Spleen (tissue), 11 donors: ENCODE measurements at regions not wholly inside any gene's neighbourhood (a gene's known extent, or its start where the extent isn't known, plus 50 kb on each side); places are given as distances from the start of the nearest gene placed in this dataset.

Experiments
- DNase-seq: peaks from one replicate; pipeline ENCODE4 v3.0.0-alpha.2; 2020
- H3K27ac ChIP-seq, 8 donors: fragments of 200-600 bp; sonication (generic) in 7 of 8; 1 replicate in 4 of 8; 2 replicates in 4 of 8; pipeline versions ENCODE4 v1.5.0 to v1.8.0; 2016 to 2021; ENCODE audit warnings: inconsistent platforms in 4 of 8, mild to moderate bottlenecking in 4 of 8, moderate library complexity in 1 of 8
- H3K27me3 ChIP-seq, 7 donors: fragments of 200-600 bp; sonication (generic) in 6 of 7; replicated peaks in 1 of 7; 1 replicate in 4 of 7; 2 replicates in 3 of 7; pipeline versions ENCODE4 v1.5.0 to v1.8.0; 2016 to 2021; ENCODE audit warnings: inconsistent platforms in 3 of 7, mild to moderate bottlenecking in 1 of 7
- H3K36me3 ChIP-seq, 6 donors: fragments of 200-600 bp; sonication (generic) in 5 of 6; 1 replicate in 4 of 6; 2 replicates in 2 of 6; pipeline versions ENCODE4 v1.5.0 to v1.8.0; 2016 to 2021; ENCODE audit warnings: inconsistent platforms in 2 of 6
- H3K4me1 ChIP-seq, 6 donors: fragments of 200-600 bp; sonication (generic) in 5 of 6; 1 replicate in 3 of 6; 2 replicates in 3 of 6; pipeline versions ENCODE4 v1.5.0 to v1.8.0; 2016 to 2021; ENCODE audit warnings: inconsistent platforms in 3 of 6
- H3K4me3 ChIP-seq, 8 donors: fragments of 200-600 bp; sonication (generic) in 7 of 8; 1 replicate in 4 of 8; 2 replicates in 4 of 8; pipeline versions ENCODE4 v1.5.0 to v1.8.0; 2016 to 2021; ENCODE audit warnings: inconsistent platforms in 4 of 8, mild to moderate bottlenecking in 4 of 8, moderate library complexity in 2 of 8
- H3K9me3 ChIP-seq, 8 donors: fragments of 200-600 bp; sonication (generic) in 7 of 8; 1 replicate in 4 of 8; 2 replicates in 4 of 8; pipeline versions ENCODE4 v1.5.0 to v1.8.0; 2016 to 2021; ENCODE audit warnings: inconsistent platforms in 4 of 8
- CTCF ChIP-seq, 11 experiments: fragments of 200-600 bp in 7 of 11; fragments of 450-650 bp in 4 of 11; sonication (generic) in 4 of 11; IDR thresholded peaks in 8 of 11; conservative IDR thresholded peaks in 3 of 11; 1 replicate in 7 of 11; 2 replicates in 4 of 11; pipeline versions ENCODE4 v1.4.0 to v1.8.0; 2016 to 2021; ENCODE audit warnings: antibody characterized with exemption in 11 of 11, inconsistent platforms in 4 of 11, mild to moderate bottlenecking in 1 of 11
- POLR2A ChIP-seq, 3 donors: fragments of 450-650 bp; IDR thresholded peaks; one replicate each; pipeline ENCODE4 v1.5.1; 2017; ENCODE audit warnings: antibody characterized with exemption in 3 of 3, mild to moderate bottlenecking in 1 of 3
- POLR2AphosphoS5 ChIP-seq, 3 donors: sonication (generic); formaldehyde crosslinking; IDR thresholded peaks; one replicate each; pipeline ENCODE4 v1.5.1; 2017; ENCODE audit warnings: antibody characterized with exemption in 3 of 3
- WGBS, 5 donors: extraction: QIAGEN DNeasy Blood & Tissue Kit in 3 of 5; methylation state at CpG; one replicate each; pipeline versions ENCODE4 v1.1.5 to v1.1.7; 2013 to 2018; 5-methylcytosine and 5-hydroxymethylcytosine counted together
- intact Hi-C: fragments of 100-400 bp; cut with DNase I; formaldehyde crosslinking; loops from one replicate; pipeline ENCODE4 v1.15.0; 2023; ENCODE audit warnings: low total_unique reads
- donor health status: healthy with polysubstance abuse.
- donor health status: DM: no; HTN: no; CAD: no; lungs with moderate emphysema.
- donor health status: DM: no; HTN: no; CAD: no.
- donor health status: Bipolar disorder and iron deficiency.
- donor health status: healthy.
- donor health status: DM: no; HTN: no; CAD: no.
- donor health status: DM: yes; HTN: yes; CAD: no.

- Histone ChIP-seq H3K9me3 (no peaks in the 10 kb centered on the region), H3K36me3 (no peaks in the 10 kb centered on the region), H3K4me1 (no peaks in the 10 kb centered on the region), H3K27me3 (no peaks in the 10 kb centered on the region), H3K27ac (no peak overlapping the region), H3K4me3 (no peak overlapping the region)
- no peak for DNase-seq
- WGBS, 5 donors = 76 to 91% (median 88%) methylated on average over 5 of the region's 5 CpGs
- intact Hi-C loops = no loop called here
- no peak for TF ChIP-seq POLR2A (IDR thresholded peaks at IDR 0.05)
- no peak for TF ChIP-seq CTCF (IDR thresholded peaks at IDR 0.05 in 8 of 11, conservative IDR thresholded peaks at IDR 0.05 in 3 of 11)
- no peak for TF ChIP-seq POLR2AphosphoS5 (IDR thresholded peaks at IDR 0.05)
Observed at GRCh38 chr9:13735181-13735580, 455.7 kb upstream of the MPDZ start.

- Histone ChIP-seq H3K9me3 (no peaks in the 10 kb centered on the region), H3K36me3 (no peaks in the 10 kb centered on the region), H3K4me3 (no peak overlapping the region), H3K4me1 (no peaks in the 10 kb centered on the region), H3K27me3 (no peaks in the 10 kb centered on the region), H3K27ac (no peak overlapping the region)
- WGBS, 5 donors = 75 to 94% (median 80%) methylated on average over 3 of the region's 3 CpGs
- DNase-seq = no peak
- intact Hi-C loops = no loop called here
- TF ChIP-seq POLR2A (IDR thresholded peaks at IDR 0.05) = no peak
- no peak for TF ChIP-seq CTCF (IDR thresholded peaks at IDR 0.05 in 8 of 11, conservative IDR thresholded peaks at IDR 0.05 in 3 of 11)
- no peak for TF ChIP-seq POLR2AphosphoS5 (IDR thresholded peaks at IDR 0.05)
Observed at GRCh38 chr9:13734601-13735000, 455.1 kb upstream of the MPDZ start.

- H3K36me3 ChIP-seq = no peaks in the 10 kb centered on the region
- TF ChIP-seq POLR2AphosphoS5 (IDR thresholded peaks at IDR 0.05) (no peak), CTCF (IDR thresholded peaks at IDR 0.05 in 8 of 11, conservative IDR thresholded peaks at IDR 0.05 in 3 of 11) (no peak), POLR2A (IDR thresholded peaks at IDR 0.05) (no peak)
- no peak overlapping the region for H3K27ac ChIP-seq
- intact Hi-C loops = no loop called here
- H3K27me3 ChIP-seq = no peaks in the 10 kb centered on the region
- no peak overlapping the region for H3K4me3 ChIP-seq
- H3K4me1 ChIP-seq = no peaks in the 10 kb centered on the region
- H3K9me3 ChIP-seq = no peaks in the 10 kb centered on the region
- DNase-seq = no peak
Observed at GRCh38 chr9:13732290-13732689, 452.8 kb upstream of the MPDZ start.

- H3K27me3 ChIP-seq = no peaks in the 10 kb centered on the region
- H3K36me3 ChIP-seq = no peaks in the 10 kb centered on the region
- H3K27ac ChIP-seq = no peak overlapping the region
- no peak for DNase-seq
- H3K9me3 ChIP-seq = no peaks in the 10 kb centered on the region
- H3K4me3 ChIP-seq = no peak overlapping the region
- no peaks in the 10 kb centered on the region for H3K4me1 ChIP-seq
- TF ChIP-seq CTCF (IDR thresholded peaks at IDR 0.05 in 8 of 11, conservative IDR thresholded peaks at IDR 0.05 in 3 of 11) (no peak), POLR2A (IDR thresholded peaks at IDR 0.05) (no peak), POLR2AphosphoS5 (IDR thresholded peaks at IDR 0.05) (no peak)
- intact Hi-C loops = no loop called here
- 0 to 85% (median 45%) methylated on average over 2 of the region's 2 CpGs for WGBS, 5 donors
Observed at GRCh38 chr9:13731637-13732036, 452.1 kb upstream of the MPDZ start.
